ENCODE measurements at regions not wholly inside any gene's neighbourhood (a gene's known extent, or its start where the extent isn't known, plus 50 kb on each side); places are given as distances from the start of the nearest gene placed in this dataset.

DNA sequence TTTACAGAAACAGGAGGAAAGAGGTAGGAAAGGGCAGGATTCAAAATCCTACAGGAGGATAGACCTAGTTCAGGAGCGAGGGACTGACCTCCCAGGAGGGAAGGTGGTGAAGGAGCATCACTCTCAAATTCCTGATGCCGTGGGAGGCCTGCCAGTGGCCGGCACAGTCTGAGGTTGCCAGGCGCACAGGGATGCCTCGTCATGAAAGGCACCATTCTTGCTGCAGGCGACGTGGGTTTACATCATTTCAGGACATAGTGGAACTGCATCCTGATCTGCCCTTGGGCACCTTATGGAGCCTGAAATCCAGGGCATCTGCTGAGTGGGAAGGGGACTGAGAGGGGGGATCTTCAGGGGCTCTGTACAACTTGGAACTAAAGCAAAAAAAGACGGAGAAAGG, 163.2 kb upstream of the S1PR3 start:
- TF ChIP-seq, protein P1, sequence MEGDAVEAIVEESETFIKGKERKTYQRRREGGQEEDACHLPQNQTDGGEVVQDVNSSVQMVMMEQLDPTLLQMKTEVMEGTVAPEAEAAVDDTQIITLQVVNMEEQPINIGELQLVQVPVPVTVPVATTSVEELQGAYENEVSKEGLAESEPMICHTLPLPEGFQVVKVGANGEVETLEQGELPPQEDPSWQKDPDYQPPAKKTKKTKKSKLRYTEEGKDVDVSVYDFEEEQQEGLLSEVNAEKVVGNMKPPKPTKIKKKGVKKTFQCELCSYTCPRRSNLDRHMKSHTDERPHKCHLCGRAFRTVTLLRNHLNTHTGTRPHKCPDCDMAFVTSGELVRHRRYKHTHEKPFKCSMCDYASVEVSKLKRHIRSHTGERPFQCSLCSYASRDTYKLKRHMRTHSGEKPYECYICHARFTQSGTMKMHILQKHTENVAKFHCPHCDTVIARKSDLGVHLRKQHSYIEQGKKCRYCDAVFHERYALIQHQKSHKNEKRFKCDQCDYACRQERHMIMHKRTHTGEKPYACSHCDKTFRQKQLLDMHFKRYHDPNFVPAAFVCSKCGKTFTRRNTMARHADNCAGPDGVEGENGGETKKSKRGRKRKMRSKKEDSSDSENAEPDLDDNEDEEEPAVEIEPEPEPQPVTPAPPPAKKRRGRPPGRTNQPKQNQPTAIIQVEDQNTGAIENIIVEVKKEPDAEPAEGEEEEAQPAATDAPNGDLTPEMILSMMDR (IDR thresholded peaks at IDR 0.05): no peak
- no peak for TF ChIP-seq POLR2A (IDR thresholded peaks at IDR 0.05)

Data from lower leg skin (tissue), 3 donors.